ENCODE measurements at regions not wholly inside any gene's neighbourhood (a gene's known extent, or its start where the extent isn't known, plus 50 kb on each side); places are given as distances from the start of the nearest gene placed in this dataset.
A peak's percentile ranks its signal among the peaks of the same experiment; 100 is the strongest.
"Not testable (repeated sequence)": the region's sequence is repeated elsewhere in the genome, so short reads cannot be mapped to it uniquely, and the experiment has no call there.

DNA sequence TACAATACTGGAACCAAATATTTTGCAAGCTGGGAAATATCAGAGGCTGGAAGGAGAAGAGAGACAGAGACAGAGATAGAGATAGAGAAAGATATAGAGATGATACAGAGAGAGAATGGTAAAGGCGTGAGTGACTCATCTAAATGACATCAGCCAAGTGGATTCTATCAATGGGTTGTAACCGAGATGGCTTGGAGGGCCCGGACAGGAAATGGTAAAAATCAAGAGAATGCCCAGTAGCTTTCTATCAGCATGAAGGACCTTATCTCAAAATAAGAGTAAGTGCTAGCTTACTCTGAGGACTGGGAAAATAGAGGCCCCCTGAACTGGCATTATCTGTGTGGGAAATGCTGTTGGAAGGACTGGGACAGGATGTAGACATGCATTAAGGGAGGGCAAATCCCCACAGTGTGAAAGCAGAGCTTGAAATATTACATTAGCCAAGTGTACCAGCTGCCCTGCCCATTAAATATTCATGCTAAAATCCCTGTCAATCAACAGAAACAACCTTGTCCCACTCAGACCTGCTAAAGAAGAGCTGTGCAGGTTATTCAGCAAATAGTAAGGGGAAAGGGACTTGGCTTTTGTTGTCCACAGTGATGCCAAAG lies 76.6 kb upstream of the ZNF644 start:
- FAIRE-seq, result no peak

DNA sequence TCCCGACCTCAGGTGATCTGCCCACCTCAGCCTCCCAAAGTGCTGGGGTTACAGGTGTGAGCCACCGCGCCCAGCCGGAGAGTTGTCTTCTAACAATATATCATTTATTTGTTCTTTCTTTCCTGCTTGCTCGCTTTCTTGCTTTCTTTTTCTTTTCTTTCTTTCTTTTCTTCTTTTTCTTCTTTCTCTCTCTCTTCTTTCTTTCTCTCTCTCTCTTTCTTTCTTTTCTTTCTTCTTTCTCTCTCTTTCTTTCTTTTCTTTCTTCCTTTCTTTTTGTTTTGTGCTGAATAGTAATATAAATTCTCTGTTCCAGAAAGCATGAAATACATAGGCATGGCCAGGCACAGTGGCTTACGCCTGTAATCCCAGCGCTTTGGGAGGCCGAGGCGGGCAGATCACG lies 73.5 kb upstream of the ZNF644 start:
- FAIRE-seq; DNase-seq (ENCODE audit: low spot score): not testable (repeated sequence)

More for the DNA sequence above, 76.6 kb upstream of the ZNF644 start:
- DNase-seq (ENCODE audit: low spot score), result peak; percentile 63

DNA sequence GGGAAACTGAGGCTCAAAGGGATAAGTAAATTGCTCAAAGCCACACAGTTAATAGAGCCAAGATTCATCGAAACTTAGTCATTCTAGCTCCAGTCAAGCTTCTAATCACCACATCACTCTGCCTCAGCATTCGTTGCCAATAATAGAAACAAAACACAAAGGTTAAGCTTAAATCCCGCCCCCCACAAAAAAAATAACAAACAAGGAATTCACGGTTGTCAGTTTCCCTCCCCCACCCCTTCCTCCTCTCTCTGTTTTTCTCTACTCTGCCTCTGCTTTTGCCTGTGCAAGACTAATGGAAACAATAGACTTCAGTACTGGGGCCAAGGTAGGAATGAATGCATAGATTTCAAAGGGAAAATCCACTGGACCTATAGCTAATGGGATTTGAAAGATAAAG lies 70.7 kb upstream of the ZNF644 start:
- FAIRE-seq (no peak), DNase-seq (ENCODE audit: low spot score) (peak; percentile 26)

DNA sequence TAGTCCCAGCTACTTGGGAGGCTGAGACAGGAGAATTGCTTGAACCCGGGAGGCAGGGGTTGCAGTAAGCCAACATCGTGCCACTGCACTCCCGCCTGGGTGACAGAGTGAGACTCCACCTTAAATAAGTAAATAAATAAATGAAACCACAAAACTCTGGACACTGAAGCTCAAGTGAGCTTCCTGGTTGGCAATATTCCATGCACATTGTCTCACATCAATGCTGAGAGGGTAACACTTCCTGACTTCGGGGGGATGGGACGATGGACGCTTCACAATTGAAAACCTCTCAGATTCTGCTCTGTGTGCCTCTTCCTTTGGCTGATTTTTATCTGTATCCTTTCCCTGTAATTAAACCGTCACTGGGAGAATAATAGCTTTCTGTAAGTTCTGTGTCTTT lies 70.0 kb upstream of the ZNF644 start:
- peak; percentile 17 for FAIRE-seq
- DNase-seq (ENCODE audit: low spot score), result peak; percentile 37

DNA sequence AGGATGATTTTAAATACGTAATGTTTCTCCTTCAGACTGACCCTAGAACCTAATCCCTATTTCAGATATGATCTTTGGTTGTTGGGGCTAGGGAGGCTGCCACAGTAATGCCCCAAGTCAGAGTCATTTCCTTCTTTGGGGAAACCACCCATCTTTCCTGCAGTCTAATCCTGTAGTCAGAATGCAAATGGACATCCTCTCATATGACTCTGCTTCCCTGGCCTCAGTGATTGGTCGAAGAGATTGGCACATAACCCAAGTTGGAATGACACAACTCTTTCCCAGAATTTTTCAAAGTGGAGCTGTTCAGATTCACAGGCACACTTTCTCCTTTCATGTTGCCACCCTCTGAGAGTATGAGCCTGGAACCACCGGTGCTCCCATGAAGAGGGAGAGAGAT lies 58.8 kb upstream of the ZNF644 start:
- DNase-seq (ENCODE audit: low spot score), result no peak
- FAIRE-seq, result no peak

DNA sequence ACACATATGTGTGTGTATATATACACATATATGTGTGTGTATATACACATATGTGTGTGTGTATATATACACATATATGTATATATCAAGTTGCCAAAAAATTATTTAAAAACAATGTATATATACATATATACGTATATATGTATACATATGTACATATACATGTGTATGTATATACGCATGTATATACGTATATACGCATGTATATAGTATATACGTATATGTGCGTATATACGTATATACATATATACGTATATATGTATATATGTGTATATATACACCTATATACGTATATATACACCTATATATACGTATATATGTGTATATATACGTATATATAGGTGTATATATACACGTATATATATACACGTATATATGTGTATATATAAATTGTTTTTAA lies 57.0 kb upstream of the ZNF644 start:
- DNase-seq (ENCODE audit: low spot score) (no peak), FAIRE-seq (no peak)

DNA sequence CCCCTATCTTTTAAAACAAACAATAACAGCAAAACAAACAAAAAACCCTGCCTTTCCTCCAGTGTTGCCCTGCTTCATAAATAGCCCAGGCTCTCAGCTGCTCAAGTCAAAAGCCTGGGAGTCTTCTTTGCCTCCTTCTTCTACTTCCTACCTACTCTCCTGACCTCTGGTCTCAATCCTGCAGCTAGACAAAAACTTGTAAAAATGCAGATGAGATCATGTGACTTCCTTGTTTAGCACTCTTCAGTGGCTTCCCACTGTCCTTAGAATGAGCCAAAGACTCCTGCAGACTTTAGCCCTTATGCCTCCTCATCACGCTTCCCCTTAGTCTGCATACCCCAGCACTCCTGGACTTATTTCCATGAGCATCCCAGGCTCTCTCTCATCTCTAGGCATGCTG lies 55.0 kb upstream of the ZNF644 start:
- no peak for DNase-seq (ENCODE audit: low spot score)
- no peak for FAIRE-seq

DNA sequence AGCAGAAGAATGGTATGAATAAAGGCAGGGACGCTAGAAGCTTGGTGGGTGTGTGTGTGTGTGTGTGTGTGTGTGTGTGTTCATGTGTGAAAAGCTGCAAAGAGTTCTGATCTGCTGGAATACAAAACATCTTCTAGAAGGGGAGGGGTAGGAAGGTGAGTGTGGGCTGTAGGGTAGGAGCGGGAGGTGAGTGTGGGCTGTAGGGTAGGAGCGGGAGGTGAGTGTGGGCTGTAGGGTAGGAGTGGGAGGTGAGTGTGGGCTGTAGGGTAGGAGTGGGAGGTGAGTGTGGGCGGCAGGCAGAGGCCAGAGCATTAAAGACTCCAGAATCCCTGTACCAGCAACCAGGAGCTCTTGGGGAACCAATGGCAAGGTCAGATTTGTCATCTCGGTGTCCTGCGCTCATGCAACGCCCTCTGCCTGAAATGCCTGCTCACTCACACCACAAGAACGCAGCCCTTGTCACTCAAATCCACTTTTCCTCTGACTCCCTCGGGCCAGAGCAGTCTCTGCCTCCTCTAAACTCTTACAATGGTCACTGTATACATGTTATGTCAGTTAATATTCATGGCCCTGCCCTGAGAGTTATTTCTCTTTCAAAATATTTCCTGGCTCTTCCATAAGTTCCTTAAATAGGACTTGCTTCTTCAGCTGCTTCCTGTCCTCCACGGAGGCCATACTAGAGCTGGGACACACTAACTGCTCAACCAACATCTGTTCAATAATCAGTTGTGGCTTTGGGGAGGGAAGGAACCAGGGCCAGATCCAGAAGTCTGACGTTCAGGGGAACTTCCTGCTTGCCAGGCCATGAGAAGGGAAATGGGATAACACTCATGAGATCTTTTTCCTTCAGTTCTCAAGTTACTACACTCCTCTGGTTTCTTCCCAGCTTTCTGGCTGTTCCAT lies 53.6 kb upstream of the ZNF644 start:
- FAIRE-seq (no peak), DNase-seq (ENCODE audit: low spot score) (no peak)

DNA sequence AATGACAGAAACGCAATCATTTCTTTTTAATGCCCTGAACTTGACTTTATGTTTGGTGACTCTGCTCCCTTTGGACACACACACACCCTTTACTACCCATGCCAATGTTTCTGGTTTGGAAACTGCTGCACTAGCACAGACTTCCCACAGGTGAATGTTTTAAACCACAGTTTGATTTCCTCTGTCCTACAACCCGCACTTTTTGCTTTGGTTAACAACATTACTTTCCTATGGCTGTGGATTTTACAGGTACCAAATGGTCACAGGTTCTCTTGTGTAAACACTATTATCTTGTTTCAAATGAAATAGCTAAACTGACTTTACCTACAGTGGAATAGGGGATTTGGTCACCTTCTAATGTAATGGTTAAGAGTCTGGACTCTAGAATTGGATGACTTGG lies 51.5 kb upstream of the ZNF644 start:
- no peak for DNase-seq (ENCODE audit: low spot score)
- FAIRE-seq, result no peak

DNA sequence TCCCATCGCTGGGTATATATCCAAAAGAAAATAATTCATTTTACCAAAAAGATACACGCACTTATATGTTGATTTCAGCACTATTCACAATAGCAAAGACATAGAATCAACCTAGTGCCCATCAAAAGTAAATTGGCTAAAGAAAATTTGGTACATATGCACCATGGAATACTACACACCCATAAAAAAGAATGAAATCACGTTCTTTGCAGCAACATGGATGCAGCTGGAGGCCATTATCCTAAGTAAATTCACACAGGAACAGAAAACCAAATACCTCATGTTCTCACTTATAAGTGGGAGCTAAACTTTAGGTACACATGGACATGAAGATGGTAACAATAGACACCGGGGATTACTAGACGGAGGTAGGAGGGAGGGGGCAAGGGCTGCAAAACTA lies 50.0 kb upstream of the ZNF644 start:
- FAIRE-seq (peak; percentile 9), DNase-seq (ENCODE audit: low spot score) (no peak)

All from urothelium cell line (cell line).